Stimulated activated memory B cell treated with anti-CD40 and anti-IgM and Interleukin-4, amounts not matched to agents 10 μg/mL and 1 μg/mL and 100 μg/mL, for 72 hours (primary cell): ENCODE measurements at regions not wholly inside any gene's neighbourhood (a gene's known extent, or its start where the extent isn't known, plus 50 kb on each side); places are given as distances from the start of the nearest gene placed in this dataset.
A peak's percentile ranks its signal among the peaks of the same experiment; 100 is the strongest.

Experiments used
- ATAC-seq: fragments of 150-1000 bp; cut with Tn5 transposase; 2 replicates; pipeline ENCODE4 v1.10.0; 2021
- H3K27ac Mint-ChIP-seq: one replicate; pipeline ENCODE4 v1.8.0; 2022; ENCODE audit warnings: mild to moderate bottlenecking, mixed read lengths
- H3K27me3 Mint-ChIP-seq: one replicate; pipeline ENCODE4 v1.8.0; 2022; ENCODE audit warnings: mixed read lengths
- H3K36me3 Mint-ChIP-seq: one replicate; pipeline ENCODE4 v1.8.0; 2022; ENCODE audit warnings: mixed read lengths
- H3K4me1 Mint-ChIP-seq: one replicate; pipeline ENCODE4 v1.8.0; 2022; ENCODE audit warnings: mixed read lengths
- H3K4me3 Mint-ChIP-seq: one replicate; pipeline ENCODE4 v1.8.0; 2022; ENCODE audit warnings: mild to moderate bottlenecking, moderate library complexity, mixed read lengths
- H3K9me3 Mint-ChIP-seq: one replicate; pipeline ENCODE4 v1.8.0; 2022; ENCODE audit warnings: mixed read lengths

GRCh38 chr1:239560921-239561320 is 174.6 kb downstream of the CHRM3 start:
- Mint-ChIP-seq H3K27ac (no peak overlapping the region), H3K27me3 (no peaks in the 10 kb centered on the region), H3K4me1 (no peaks in the 10 kb centered on the region), H3K4me3 (no peak overlapping the region), H3K9me3 (peaks cover 4% of the 10 kb centered on the region), H3K36me3 (no peaks in the 10 kb centered on the region)
- no peak for ATAC-seq

- Mint-ChIP-seq H3K4me3 (no peak overlapping the region), H3K36me3 (no peaks in the 10 kb centered on the region), H3K27ac (no peak overlapping the region), H3K9me3 (peaks cover 4% of the 10 kb centered on the region), H3K4me1 (no peaks in the 10 kb centered on the region), H3K27me3 (no peaks in the 10 kb centered on the region)
- no peak for ATAC-seq
Measured at GRCh38 chr1:239562095-239562494, 175.7 kb downstream of the CHRM3 start.

DNA sequence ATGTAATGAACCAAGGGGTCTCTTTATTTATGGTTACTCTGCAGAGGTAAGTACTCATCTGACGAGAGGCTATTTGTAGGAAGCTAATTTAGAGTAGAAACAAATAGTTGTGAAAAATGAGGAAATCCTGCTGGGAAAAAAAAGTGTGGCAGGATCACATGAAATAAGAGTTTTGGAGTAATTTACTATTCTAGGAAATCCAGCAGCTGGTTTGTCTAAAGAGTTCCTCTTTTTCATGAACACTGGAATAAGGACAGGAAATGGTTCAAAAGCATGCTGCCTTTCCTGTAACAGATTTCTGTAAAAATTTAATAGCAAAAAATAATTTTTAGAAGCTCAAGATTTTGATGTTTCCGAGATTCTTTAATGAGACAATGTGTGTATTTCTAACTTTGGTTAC is 177.3 kb downstream of the CHRM3 start:
- Mint-ChIP-seq H3K4me3 (no peak overlapping the region), H3K27me3 (no peaks in the 10 kb centered on the region), H3K4me1 (no peaks in the 10 kb centered on the region), H3K9me3 (peaks cover 4% of the 10 kb centered on the region), H3K36me3 (no peaks in the 10 kb centered on the region), H3K27ac (no peak overlapping the region)
- ATAC-seq = no peak

- H3K9me3 Mint-ChIP-seq = no peaks in the 10 kb centered on the region
- ATAC-seq = no peak
- no peaks in the 10 kb centered on the region for H3K4me1 Mint-ChIP-seq
- H3K4me3 Mint-ChIP-seq = no peak overlapping the region
- H3K27ac Mint-ChIP-seq = no peak overlapping the region
- no peaks in the 10 kb centered on the region for H3K27me3 Mint-ChIP-seq
- H3K36me3 Mint-ChIP-seq = no peaks in the 10 kb centered on the region
Measured at GRCh38 chr1:239566074-239566473, 179.7 kb downstream of the CHRM3 start.

DNA sequence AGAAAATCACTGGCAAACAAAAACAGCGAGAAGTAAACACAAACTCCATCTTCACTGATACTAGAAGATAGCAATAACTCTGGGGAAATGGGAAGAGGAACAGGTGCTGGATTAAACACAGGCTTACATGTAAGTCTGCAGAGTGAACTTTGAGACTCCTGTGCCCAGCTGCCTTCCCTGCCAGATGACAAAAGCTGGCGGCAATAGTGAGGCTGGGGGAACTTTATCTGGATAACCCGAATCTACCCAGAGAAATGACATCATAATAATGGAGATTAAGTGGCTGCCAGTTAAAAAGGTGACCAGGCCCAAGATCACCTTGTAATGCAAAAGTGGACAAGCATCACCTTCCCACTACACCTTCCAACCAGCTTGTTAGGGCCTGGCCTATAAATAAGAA is 184.5 kb downstream of the CHRM3 start:
- Mint-ChIP-seq H3K27ac (no peak overlapping the region), H3K4me1 (no peaks in the 10 kb centered on the region), H3K36me3 (no peaks in the 10 kb centered on the region), H3K27me3 (no peaks in the 10 kb centered on the region), H3K9me3 (peaks cover 3% of the 10 kb centered on the region), H3K4me3 (no peak overlapping the region)
- ATAC-seq = no peak

DNA sequence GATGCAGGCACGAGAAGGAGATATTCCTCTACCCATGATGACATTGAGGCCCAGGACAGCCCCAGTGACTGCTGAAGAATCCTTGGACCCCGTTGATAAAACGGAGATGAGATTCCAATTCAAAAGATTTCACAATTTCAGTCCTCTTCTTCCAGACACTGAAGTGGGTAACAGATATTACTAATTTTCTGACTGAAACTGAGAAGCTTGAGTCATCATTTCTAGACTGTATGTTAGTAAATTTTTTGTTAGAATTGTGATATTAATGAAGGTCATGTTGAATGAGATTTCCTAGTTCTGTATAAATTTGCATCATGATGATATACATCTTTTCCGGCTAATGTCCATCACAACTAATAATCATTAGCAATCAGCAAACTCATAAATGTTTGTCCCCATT is 185.8 kb downstream of the CHRM3 start:
- Mint-ChIP-seq H3K27me3 (no peaks in the 10 kb centered on the region), H3K4me1 (no peaks in the 10 kb centered on the region), H3K4me3 (no peak overlapping the region), H3K36me3 (no peaks in the 10 kb centered on the region), H3K27ac (no peak overlapping the region), H3K9me3 (peaks cover 3% of the 10 kb centered on the region)
- no peak for ATAC-seq

DNA sequence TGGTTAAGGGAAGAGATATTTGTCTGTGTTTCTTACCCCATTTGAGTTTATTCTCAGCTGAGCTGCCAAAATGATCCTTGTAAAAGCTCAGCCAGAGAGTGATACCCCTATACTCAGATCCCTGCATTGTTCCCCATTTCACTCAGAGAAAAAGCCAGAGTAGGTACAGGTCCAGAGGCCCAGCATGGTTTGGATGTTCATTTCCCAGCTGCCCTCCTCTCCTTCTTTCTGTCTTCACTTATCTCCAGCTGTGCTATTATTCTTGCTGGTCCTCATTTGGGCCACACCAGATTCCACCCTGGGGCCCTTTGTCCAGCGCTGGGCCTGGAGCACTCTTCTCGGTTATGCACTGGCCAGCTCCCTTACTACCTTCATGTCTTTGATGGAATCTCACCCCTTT is 187.7 kb downstream of the CHRM3 start:
- Mint-ChIP-seq H3K27me3 (no peaks in the 10 kb centered on the region), H3K9me3 (peaks cover 3% of the 10 kb centered on the region), H3K27ac (no peak overlapping the region), H3K4me1 (no peaks in the 10 kb centered on the region), H3K36me3 (no peaks in the 10 kb centered on the region), H3K4me3 (no peak overlapping the region)
- peak; percentile 27 for ATAC-seq

DNA sequence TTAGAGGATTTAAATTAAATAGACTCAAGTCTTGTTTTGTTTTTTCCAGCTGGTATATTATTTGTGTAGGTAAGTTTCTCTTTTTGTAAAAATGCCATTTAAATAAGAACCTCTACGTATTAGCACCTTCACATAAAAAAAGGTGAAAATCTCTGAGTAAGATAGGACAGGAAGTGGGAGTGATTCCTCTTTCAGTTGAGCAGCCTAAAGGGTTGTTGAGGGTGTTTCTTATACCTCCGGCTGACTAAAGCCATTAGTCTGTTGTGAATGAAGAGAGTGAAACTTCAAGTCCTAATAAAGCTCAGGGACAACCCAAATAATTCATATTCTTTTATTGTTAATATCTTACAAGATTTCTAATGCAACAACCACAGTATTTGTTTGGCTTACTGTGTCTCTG is 188.7 kb downstream of the CHRM3 start:
- H3K27me3 Mint-ChIP-seq = no peaks in the 10 kb centered on the region
- no peak overlapping the region for H3K27ac Mint-ChIP-seq
- H3K9me3 Mint-ChIP-seq = peaks cover 3% of the 10 kb centered on the region
- no peak overlapping the region for H3K4me3 Mint-ChIP-seq
- no peaks in the 10 kb centered on the region for H3K4me1 Mint-ChIP-seq
- H3K36me3 Mint-ChIP-seq = no peaks in the 10 kb centered on the region
- ATAC-seq = no peak

GRCh38 chr1:239583536-239583935 is 197.2 kb downstream of the CHRM3 start:
- no peak overlapping the region for H3K27ac Mint-ChIP-seq
- H3K4me3 Mint-ChIP-seq = no peak overlapping the region
- no peaks in the 10 kb centered on the region for H3K4me1 Mint-ChIP-seq
- no peak for ATAC-seq
- H3K9me3 Mint-ChIP-seq = peaks cover 3% of the 10 kb centered on the region
- no peaks in the 10 kb centered on the region for H3K27me3 Mint-ChIP-seq
- no peaks in the 10 kb centered on the region for H3K36me3 Mint-ChIP-seq

DNA sequence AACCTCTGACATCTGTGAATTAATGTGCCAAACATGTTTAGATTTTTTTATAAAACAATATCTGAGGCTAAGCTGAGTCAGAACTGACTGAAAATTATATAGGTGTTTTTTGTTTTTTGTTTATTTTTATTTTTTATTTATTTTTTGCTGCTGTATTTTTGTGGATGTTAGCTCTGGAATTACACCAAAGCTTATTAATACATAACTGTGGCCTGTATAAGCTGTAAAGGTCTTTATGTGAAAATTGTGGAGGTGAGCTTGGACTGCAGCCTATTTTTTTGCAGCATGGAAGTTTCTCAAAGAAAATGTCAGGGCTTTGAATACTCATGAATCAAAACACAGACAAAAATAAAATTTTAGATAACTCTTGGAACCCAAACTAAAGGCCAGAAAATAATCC is 199.8 kb downstream of the CHRM3 start:
- Mint-ChIP-seq H3K9me3 (peaks cover 3% of the 10 kb centered on the region), H3K4me3 (no peak overlapping the region), H3K27me3 (no peaks in the 10 kb centered on the region), H3K27ac (no peak overlapping the region), H3K4me1 (no peaks in the 10 kb centered on the region), H3K36me3 (no peaks in the 10 kb centered on the region)
- ATAC-seq = no peak

- H3K9me3 Mint-ChIP-seq = peaks cover 3% of the 10 kb centered on the region
- ATAC-seq = no peak
- no peaks in the 10 kb centered on the region for H3K4me1 Mint-ChIP-seq
- H3K27ac Mint-ChIP-seq = no peak overlapping the region
- no peaks in the 10 kb centered on the region for H3K36me3 Mint-ChIP-seq
- no peaks in the 10 kb centered on the region for H3K27me3 Mint-ChIP-seq
- no peak overlapping the region for H3K4me3 Mint-ChIP-seq
Measured at GRCh38 chr1:239587066-239587465, 200.7 kb downstream of the CHRM3 start.

DNA sequence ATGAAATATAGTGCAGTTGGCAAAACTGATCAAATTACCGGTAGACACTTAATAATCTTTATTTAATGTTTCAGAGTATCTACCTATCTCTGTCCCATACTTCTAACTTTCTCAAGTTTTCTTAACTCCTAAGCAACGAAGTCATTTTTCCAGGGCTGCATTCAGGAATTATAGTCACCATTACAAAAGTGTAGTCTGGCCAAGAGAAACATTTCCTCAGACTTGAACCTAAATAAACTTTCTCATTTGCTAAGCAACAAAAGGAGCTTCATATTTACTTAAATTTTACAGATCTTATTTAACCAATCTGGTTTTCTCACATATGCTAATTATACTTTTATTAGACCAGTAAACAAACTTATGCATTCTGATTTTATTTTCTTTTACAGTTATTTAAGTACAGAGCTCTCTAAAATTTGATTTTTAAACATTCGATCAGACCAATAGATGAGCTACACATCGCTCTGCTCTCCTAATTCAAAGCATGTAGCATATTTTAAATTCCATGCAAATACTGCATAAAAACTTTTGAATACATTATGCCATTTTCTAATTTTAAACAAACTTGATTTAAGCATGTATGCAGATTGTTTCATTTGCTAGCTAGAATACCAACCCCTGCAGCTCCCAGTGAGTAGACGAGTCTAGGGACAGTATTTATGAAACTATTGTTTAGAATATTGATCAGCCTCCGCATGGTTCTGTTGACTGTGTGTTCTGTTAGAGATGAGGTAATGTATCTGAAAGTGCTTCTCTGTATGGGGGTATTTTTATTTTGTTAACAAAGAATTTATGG is 201.4 kb downstream of the CHRM3 start:
- H3K27me3 Mint-ChIP-seq = no peaks in the 10 kb centered on the region
- H3K36me3 Mint-ChIP-seq = no peaks in the 10 kb centered on the region
- H3K9me3 Mint-ChIP-seq = peaks cover 2% of the 10 kb centered on the region
- H3K4me3 Mint-ChIP-seq = no peak overlapping the region
- H3K4me1 Mint-ChIP-seq = no peaks in the 10 kb centered on the region
- H3K27ac Mint-ChIP-seq = no peak overlapping the region
- ATAC-seq = no peak

DNA sequence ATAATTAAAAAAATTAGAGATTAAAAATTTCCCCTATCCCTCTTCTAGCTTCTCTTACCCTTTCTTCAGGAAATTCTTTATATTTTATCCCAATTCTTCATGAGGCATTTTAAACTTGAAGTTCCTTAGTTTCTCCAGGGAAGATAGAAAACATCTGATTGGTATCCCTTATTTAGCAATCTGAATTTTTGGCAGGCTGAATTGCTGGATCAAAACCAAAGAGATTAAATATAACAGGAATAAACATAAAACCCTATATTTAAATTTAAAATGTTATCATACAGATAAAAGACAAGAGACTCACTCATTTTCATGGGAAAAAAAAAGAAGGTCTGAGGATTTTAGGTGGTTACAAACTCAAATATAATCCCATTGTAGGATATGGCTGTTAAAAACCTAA is 204.2 kb downstream of the CHRM3 start:
- no peaks in the 10 kb centered on the region for H3K4me1 Mint-ChIP-seq
- peaks cover 4% of the 10 kb centered on the region for H3K9me3 Mint-ChIP-seq
- H3K27ac Mint-ChIP-seq = no peak overlapping the region
- no peaks in the 10 kb centered on the region for H3K36me3 Mint-ChIP-seq
- ATAC-seq = no peak
- H3K4me3 Mint-ChIP-seq = no peak overlapping the region
- no peaks in the 10 kb centered on the region for H3K27me3 Mint-ChIP-seq

GRCh38 chr1:239593527-239593926 is 207.2 kb downstream of the CHRM3 start:
- Mint-ChIP-seq H3K27me3 (no peaks in the 10 kb centered on the region), H3K36me3 (no peaks in the 10 kb centered on the region), H3K4me1 (no peaks in the 10 kb centered on the region), H3K4me3 (no peak overlapping the region), H3K27ac (no peak overlapping the region), H3K9me3 (peaks cover 4% of the 10 kb centered on the region)
- ATAC-seq = no peak

- peaks cover 10% of the 10 kb centered on the region for H3K9me3 Mint-ChIP-seq
- H3K4me3 Mint-ChIP-seq = no peak overlapping the region
- ATAC-seq = no peak
- H3K27me3 Mint-ChIP-seq = no peaks in the 10 kb centered on the region
- H3K36me3 Mint-ChIP-seq = no peaks in the 10 kb centered on the region
- H3K27ac Mint-ChIP-seq = no peak overlapping the region
- H3K4me1 Mint-ChIP-seq = no peaks in the 10 kb centered on the region
Measured at GRCh38 chr1:239600588-239600987, 214.2 kb downstream of the CHRM3 start.

- H3K4me3 Mint-ChIP-seq = no peak overlapping the region
- H3K4me1 Mint-ChIP-seq = no peaks in the 10 kb centered on the region
- H3K9me3 Mint-ChIP-seq = peaks cover 10% of the 10 kb centered on the region
- ATAC-seq = no peak
- H3K27me3 Mint-ChIP-seq = no peaks in the 10 kb centered on the region
- no peak overlapping the region for H3K27ac Mint-ChIP-seq
- no peaks in the 10 kb centered on the region for H3K36me3 Mint-ChIP-seq
Measured at GRCh38 chr1:239601108-239601507, 214.7 kb downstream of the CHRM3 start.
